Fibroblast of skin of left biceps (primary cell): ENCODE measurements at regions not wholly inside any gene's neighbourhood (a gene's known extent, or its start where the extent isn't known, plus 50 kb on each side); places are given as distances from the start of the nearest gene placed in this dataset.

ENCODE experiments used
- DNase-seq, 2 experiments: peaks; one replicate each; pipeline ENCODE4 v3.0.0-alpha.2; 2013; ENCODE audit warnings: low read depth in 2 of 2

DNA sequence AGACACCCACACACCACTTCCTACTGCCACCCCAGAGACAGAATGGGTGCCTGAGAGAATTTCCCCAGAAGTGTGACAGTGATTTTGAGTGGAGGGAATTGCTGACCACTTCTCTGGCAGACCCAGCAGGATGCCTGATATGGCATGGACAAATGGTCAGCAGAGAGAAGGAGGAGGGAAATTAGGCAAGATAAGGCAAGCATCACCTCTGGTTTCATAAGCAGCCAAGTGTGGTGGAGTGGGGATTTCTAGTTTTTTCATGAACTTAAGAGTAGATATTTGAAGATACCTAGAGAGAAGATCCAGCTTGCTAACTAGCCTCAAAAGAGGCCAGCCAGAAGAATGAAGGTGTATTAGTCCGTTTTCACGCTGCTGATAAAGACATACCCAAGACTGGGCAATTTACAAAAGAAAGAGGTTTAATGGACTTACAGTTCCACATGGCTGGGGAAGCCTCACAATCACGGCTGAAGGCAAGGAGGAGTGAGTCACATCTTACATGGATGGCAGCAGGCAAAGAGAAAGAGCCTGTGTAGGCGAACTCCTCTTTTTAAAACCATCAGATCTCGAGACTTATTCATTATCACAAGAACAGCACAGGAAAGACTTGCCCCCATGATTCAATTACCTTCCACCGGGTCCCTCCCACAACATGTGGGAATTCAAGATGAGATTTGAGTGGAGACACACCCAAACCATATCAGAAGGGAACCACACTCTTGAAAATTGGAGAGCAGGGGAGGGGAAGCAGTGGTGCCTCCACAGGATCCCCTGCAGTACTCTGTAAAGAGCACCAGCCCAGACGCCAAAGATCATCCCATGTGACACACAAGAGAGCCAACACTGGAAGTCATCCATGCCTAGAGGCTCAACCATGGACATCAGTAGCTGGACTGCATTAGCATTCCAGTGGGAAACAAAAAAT is 64.2 kb downstream of the RBM43 start:
- DNase-seq, result no peak

DNA sequence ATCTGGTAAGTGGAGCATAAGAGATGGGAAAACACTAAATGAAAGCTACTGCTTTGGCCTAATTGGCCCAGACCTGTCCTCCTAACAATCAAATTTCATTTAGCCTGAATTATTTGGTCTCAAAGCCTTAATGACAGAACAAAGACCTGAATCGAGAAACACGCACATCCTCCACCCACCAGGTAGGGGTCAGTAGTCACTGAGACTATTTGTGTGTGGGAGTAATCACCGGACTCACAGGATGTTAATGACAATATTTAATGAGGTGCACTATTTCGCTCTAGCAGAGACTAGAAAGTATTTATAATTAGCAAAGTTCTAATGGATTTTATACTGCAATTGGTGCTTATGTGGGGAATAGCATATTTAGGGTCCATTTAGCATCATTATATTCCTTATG is 68.1 kb downstream of the RBM43 start:
- no peak for DNase-seq

DNA sequence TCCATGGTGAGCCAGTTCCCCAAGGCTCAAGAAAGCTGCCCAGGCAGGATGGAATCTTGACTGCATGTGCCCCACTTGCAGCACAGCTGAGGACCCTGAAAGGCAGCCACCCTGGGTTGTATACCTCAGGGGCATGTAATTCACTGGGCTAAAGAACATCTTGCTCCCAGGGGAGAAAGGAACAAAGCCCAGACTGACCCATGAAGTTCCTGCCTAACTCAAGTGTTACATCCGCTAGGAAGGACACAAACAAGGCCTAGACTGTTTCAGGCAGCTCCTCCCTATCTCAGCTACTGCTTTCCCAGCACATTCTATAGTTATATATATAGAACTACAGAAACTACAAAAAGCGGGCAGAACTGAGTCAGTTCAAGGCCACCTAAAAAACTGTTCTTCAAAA is 69.0 kb downstream of the RBM43 start:
- no peak for DNase-seq

DNA sequence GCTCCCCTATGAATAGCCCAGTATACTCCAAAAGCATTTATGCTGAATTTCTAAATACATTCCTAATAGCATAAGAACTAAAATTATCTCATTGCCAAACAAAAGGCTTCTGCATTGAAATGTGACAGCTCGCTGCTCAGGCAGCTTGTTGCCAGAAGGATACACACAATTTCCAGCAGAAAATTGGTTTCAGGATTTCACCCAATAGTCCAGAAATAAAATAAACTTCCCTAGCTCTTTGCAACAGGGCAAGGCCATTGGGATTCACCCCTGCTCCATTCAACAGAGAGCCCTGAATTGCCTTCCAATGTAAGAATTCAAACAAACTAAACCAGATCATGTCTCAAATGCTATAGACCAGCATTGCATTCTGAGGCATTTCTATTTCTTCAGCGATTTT is 70.7 kb downstream of the RBM43 start:
- no peak for DNase-seq

DNA sequence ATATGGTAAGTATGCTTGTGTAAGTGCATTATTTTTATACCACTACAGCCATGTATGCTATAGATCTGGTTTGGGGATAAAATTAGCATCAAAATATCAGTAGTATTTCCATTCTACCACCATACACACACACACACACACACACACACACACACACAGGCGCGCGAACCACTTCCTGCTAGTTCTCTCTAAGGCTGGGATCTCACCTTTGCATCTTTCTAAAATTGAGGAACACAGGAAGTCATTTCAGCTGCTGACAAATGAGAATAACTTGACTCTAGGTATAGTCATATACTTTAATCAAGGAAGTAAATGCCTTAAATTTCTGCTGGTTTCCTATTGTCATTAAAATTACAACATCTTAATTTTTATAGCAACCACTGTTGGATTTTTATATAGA is 72.5 kb downstream of the RBM43 start:
- DNase-seq, result no peak

DNA sequence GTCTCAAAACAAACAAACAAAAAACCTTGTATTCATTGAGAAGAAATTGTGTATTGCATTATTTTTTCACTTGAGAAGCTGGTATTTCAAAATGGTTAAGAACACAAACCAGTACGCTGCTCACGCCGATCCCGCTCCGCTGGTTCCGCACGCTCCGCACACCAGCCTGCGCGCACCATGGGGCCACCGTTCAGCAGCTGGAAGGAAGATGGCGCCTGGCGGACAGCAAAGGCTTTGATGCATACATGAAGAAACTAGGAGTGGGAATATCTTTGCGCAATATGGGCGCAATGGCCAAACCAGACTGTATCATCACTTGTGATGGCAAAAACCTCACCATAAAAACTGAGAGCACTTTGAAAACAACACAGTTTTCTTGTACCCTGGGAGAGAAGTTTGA is 75.7 kb downstream of the RBM43 start:
- no peak for DNase-seq

DNA sequence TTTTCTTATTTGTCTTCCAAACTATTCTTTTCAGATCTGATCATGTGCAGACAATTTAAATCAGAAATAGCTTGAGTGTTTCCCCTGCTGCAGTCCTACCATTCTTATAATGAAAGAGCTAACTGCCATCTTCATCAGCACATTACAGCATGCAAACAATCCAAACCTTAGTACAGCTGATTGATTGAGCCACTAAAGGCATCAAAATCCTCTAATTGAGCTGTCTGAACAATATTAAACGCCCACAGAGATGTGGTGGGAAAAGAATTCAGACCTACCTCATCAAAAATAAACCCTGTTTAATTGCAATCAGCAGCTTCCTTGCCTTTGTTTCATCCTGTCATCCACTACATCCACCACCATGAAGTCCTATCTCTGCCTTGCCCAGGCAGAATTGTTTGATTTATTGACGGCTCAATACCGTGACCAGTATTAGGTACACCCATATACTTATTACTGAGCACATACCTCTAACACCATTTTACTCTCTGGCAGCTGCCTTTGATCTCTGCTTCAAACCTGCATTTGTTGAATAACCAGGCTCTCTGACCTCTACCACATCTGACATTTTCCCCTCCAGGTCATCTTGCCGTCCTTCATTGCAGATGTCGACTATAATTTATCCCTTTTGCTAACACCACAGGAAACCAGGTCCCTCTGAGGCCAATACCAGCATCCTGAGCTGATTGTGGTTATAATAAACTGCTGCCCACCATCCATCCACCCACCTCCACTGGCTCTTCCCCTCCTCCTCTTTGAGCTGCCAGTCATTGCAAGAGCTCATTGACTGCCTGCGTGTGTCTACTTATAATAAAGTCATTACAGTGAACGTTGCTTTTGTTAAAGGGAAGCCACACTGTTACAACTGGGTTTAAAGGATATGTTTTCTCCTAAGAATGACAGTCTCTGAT is 78.5 kb downstream of the RBM43 start:
- DNase-seq, result no peak

DNA sequence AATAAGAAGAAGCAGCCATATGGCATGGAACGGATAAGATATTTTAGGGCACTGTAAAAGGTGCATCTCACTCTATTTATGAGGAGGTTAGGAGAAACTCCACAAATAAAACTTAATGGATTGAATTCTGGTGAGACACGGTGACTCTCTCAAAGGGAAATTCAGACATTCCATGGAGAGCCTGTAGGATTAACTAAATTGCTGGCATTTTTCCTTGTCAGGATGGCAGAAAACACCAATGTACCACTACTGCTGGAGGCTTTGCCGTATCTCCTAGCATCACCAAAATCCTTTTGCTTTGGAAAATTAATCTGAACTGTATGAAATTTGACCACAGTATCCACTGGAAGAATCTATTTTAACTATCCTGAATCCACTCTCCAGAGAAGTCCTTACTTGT is 79.3 kb downstream of the RBM43 start:
- DNase-seq, result no peak

DNA sequence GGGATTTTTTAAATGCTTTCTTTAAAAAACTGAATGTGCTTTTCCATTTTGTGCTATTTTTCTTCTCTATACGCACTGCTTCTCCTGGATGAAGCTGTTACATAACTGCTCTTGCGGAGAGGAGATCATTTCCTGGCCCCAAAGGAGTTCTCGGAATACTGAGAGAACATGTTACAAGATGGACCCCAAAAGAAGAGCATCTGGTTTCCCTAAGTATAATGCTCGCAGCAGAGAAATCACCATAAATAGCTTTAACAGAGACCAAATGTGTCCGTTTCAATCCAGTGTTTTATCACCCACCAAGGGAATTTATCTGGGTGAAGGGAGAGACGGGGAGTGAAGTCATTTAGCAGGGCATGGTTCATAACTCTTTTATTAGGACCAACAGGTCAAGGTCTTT is 80.1 kb downstream of the RBM43 start:
- DNase-seq, result no peak

DNA sequence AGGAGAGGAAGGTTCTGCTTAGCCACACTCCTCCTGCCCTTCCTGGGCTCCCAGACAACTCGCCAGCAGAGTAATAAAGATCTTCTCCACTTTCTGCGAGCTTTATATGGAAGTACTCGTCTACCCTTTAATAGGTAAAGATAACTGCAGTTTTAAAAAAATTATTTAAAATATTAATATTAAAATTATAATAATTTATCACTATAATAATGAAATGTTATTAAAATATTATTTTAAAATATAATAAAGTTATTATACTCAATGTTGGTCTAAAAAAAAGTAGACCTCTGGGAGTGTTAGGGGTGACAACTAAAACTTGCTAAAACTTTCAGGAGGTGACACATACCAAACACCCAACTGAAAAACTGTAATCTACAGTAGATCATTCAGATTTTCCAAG is 81.5 kb downstream of the RBM43 start:
- no peak for DNase-seq

DNA sequence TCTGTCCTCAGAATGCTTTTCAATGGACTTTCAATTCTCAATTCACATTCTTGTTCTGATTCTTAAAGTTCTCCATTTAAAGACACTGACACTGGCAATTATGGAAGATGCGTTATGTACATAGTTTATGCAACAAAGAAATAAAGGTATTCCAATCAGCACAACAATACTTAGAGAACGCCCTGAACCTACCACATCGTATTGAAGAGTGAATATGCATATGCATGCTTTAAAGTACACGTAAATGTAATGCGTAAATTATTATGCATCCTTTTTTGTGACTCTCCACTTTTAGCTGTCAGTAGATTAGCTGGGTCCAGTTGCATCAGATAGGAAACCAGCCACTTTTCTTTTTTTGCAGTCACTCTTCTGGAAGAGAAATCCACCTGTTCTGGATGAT is 83.5 kb downstream of the RBM43 start:
- no peak for DNase-seq

DNA sequence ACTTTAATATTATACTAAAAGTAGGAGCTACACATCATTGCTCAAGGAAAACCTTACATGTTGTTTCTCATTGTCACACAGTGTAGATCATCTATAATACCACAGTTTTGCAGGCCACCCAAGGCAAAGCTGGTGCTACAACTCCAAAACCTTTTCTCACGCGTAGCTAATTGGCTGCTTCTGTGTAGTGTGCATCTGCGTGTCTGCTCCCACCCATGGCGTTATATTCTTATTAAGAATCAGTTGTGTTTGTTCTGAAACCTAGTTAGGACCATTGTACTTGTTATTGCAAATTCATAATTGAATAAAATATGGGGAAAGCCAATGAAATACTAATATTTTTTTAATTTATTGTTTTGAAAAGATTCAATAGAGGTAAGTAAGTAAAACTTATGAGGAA is 83.9 kb downstream of the RBM43 start:
- DNase-seq, result no peak

DNA sequence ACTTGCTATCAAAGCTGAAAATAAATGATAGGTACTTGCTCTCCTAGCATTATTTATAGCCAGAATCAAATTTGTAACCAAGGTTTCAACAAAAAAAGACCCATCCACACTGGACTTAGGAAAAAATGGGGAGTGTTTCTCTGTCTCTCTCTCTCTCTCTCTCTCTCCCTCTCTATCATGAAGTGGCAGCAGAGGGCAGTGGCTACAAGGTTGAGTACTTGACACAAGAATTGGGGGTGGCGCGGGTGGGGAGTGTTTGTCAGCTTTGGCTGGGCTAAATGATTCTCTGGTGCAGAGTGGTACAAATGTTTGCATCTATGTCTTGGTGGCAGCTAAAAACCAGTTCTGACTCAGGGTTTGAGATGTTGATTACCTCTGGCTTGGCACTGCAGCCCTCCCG is 85.0 kb downstream of the RBM43 start:
- DNase-seq, result no peak

DNA sequence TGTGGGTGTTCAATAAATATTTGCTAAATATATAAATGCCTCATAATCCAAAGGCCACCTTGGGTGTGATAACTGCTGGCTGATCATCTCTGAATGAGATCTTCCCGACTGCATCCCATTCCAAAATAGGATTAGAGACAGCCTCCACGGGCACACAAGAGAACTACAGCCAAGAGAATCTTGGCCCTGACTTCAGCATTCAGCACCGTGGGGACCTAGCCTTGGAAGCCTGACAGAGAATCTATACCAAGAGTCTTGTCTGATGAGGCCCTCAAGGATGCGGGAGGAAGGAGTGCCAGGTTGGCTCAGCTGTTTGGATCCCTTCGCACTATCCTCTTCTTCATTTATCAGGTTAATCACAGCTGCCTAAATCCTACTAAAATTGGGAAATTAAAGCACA is 85.8 kb downstream of the RBM43 start:
- DNase-seq, result no peak

DNA sequence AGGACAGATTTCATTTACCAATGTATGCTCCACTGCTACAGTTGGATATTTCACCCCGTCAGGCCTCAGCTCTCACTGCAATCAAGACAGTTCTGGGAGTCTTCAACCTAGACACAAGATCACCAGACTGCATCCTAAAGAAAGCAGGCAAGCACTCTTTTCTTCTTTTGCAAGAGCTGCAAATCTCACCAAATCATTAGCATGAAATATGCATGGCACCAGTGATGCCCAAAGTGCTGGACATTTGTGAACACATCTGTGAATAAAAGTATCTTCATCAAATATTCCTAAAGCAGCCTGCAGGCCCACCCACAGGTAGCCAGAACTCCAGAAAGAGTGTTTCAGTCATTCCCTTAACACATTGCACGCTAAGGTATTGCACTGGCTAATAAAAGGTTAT is 87.5 kb downstream of the RBM43 start:
- DNase-seq, result no peak

DNA sequence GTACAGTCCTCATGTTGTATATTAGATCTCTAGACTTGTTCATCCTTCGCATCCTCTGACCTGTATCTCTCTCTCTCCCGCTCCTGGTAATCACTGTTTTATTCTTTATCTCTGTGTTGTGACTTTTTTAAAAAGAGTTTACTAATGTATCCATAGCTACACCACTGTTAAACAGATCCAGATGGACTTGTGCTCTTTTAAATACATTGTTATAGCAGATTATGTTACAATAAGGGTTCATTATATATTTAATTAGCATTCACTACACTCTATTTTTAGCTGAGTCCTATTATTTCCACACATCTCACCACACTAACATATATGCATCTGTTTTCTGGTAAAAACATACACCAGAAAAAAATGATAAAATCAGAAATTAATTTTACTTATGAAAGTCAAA is 90.5 kb downstream of the RBM43 start:
- no peak for DNase-seq

DNA sequence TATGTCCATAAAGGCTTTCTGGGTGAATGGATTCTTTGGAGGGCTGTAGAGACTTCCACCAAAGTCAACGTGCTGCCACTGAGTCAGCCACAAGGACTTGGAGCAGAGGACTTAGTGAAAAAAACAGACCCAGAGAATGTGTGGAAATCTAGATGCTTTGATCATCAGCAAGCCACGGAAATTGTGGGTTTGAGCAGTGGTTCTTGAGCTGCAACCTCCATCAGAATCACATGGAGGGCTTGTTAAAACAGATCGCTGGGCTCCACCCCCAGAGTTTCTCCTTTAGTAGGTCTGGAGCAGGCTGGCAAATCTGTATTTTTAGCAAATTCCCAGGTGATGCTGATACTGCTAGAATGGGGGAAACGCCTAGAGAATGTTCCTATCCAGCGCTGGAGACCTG is 95.3 kb downstream of the RBM43 start:
- no peak for DNase-seq

DNA sequence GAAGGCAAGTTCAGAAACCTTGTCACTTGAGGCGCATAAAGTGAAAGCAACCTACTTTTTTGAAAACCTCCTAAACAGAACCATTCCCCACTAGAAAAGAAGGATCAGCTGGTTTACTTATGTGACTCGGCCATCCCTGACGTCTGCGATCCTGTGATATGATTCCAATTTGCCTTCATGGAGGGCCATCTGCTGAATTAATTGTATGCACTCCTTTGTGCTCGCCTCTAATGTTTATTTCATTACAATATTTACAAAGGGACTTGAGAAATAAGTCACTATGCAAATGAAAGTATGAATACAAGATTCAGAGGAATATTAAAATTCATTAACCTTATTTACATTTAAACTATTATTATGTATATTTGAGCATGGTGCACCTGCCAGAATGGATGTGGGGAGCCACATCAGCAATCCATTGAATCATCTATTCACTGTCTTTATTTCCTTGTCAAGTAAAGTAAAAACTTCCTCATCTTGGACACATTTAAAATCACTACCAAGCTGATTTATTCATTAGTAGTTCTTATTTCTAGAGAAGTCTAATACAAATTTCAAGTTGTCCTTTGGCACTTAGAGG is 96.5 kb downstream of the RBM43 start:
- DNase-seq, result no peak

DNA sequence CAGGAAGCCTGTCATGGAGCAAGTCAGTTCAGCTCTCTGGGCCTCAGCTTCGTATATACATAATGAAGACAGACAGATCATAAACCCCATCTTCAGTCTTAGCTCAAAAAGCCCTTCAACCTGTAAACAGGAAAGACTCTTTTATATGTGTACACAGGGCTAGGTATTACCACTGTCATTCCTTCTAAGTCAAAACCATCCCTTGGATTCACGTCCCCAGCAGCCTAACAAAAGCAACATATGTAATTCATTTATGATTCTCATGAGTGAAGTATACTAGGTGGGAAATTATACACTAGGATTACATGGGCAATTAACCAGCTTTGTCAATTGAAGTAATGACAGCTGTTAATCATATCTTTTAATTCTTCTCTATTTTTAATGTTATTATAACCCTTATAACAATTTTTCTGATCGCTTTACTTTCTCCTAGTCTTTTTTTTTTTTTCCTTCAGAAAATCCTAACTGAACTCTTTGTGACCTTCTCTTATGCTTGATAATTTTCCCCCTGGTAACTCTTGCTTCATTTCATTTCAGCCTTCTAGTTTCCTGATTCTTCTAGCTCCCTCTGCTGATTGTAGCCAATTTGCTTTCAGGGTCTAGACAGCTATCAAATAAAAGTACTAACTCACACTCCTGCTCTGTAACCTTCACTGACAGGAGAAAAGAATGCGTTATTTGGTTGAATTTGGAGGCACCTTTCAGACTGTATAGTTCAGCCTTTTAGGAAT is 99.7 kb downstream of the RBM43 start:
- DNase-seq, result peak; percentile 37 to 39

DNA sequence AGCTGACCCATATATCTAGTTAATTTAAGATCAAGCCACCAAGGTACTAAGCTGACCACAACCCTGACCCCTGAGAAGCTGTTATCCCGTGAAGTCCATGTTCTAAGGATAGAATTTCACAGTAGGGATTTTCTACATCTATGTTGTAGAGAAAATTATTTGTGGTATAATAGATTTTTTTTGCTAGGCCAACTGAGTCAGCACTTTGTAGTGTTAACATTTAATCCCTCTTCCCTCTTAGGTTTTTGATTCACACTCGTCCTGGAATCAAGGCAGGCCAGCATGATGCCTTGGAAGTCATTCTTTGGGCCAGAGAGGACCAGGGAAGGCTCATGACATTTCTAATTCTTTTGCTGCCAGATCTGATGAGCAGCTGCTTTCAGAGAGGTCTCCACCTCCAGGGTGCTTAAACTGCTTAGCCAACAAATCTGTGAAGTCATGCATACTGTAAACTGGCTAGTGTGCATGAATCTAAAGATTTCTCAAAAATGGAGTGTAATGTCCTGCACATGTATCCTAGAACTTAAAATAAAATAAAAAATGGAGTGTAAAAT is 102.5 kb downstream of the RBM43 start:
- DNase-seq, result no peak

DNA sequence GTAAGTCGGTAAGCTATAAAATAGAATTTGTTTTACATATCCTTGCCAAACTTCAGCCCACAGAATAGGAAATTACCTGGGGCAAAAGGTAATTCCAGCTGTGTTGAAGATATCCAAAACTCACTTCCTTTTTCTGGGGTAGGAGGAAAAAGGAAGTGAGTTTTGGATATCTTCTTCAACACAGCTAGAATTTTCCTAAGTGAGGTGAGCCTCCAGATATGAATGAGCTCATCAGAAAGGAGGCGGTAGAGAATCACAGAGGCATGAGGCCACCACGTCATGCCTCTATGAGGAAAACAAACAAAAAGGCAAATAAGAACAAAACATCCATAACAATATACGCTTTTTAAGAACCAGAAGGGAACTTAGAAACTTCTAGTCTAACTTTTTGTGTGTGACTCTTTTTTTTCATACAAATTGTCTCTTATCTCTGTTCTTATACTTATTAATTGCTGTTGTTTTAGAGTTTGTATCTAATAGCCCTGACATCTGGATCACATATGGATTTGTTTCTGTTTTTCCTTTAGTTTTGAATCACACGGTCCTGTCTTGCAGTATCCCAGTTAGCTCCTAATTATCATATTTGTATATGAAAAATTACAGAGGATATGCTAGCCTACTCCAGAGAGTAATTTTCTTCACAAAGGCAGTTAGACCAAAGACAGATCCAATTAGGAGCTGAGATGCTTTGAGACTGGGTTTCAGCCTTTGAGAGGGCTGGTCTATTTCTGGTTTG is 104.5 kb downstream of the RBM43 start:
- DNase-seq, result no peak
